ENCODE measurements at regions not wholly inside any gene's neighbourhood (a gene's known extent, or its start where the extent isn't known, plus 50 kb on each side); places are given as distances from the start of the nearest gene placed in this dataset.

- TF ChIP-seq CTCF (IDR thresholded peaks at IDR 0.05; ENCODE audit: low read depth, low read length) (no peak), EZH2phosphoT487 (IDR thresholded peaks at IDR 0.05; ENCODE audit: low read depth) (no peak)
These were observed 609.8 kb downstream of the LMO7 start for GRCh38 chr13:76245920-76246319.
